ENCODE measurements at regions not wholly inside any gene's neighbourhood (a gene's known extent, or its start where the extent isn't known, plus 50 kb on each side); places are given as distances from the start of the nearest gene placed in this dataset.

DNA sequence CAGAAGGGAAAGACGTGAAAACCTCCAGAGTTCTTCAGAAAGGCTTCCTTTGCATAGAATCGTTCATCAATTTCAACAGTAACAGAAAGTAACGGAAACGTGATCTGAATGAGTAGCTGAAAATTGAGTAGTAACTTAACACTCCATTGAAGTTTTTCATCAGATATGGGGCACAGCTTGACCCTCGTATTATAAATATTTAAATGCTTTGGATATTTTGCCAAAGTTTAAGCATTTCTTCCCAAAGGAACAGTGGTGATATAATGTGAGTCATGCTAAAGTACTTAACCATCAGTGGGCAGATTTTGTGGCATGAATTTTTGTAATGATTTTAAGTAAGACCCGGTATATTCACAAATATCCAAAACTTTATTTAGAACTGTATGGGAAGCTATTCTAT, 67.4 kb upstream of the ADAMTS19 start:
- H3K4me3 ChIP-seq (ENCODE audit: low read depth, low read length) = no peak overlapping the region
- no peak for DNase-seq (ENCODE audit: low read depth)

DNA sequence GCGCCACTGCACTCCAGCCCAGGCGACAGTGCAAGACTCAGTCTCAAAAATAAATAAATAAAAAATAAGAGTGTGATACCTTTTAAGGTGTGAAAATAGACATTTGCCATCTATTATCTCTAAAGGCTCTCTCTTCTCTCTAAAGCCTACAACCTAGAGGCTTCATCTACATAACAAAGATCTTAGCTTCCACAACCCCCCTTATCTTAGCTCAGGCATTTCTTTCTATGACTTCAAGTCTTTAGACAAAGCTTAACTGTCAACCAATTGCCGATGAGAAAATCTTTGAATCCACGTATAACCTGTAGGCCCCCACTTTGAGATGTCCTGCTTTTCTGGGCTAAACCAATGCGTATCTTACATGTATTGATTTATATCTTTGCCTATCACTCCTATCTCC, 64.9 kb upstream of the ADAMTS19 start:
- no peak for DNase-seq (ENCODE audit: low read depth)
- no peak overlapping the region for H3K4me3 ChIP-seq (ENCODE audit: low read depth, low read length)

DNA sequence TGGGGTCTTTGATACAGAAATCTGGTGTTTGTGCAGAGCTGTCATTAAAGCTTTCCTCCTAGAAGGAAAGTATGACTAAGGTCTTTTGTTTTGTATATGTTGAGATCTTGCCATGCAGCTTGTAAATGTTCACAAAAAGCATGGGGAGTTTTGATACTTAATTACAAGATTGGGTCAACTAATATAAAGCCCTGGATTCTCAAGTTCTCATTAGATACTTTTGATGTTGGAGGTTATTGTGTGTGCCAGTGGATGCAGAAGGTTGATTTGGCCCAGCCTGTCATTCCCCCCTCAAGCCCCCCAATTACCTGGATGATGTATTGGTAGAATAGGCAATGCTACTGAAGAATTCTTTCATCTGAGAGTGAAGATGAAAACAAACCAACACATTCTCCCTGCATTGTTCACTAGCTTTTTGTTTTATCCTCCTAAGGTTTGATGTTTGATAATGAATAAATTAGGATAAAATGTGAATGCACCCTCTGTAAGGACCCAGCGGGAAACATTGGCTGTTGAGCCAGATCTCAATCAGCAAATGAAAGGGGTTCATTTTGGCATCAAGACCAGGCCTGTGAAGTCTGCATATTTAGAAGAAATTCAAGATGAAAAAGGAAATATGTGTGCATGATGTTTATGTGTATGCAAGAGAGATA, 61.9 kb upstream of the ADAMTS19 start:
- H3K4me3 ChIP-seq (ENCODE audit: low read depth, low read length) = no peak overlapping the region

GRCh38 chr5:129399069-129399468, 61.0 kb upstream of the ADAMTS19 start:
- DNase-seq (ENCODE audit: low read depth) = no peak
- H3K4me3 ChIP-seq (ENCODE audit: low read depth, low read length) = no peak overlapping the region

More for the DNA sequence above, 61.9 kb upstream of the ADAMTS19 start:
- no peak for DNase-seq (ENCODE audit: low read depth)

GRCh38 chr5:129400395-129400983, 59.6 kb upstream of the ADAMTS19 start:
- no peak for DNase-seq (ENCODE audit: low read depth)
- no peak overlapping the region for H3K4me3 ChIP-seq (ENCODE audit: low read depth, low read length)

- DNase-seq (ENCODE audit: low read depth) = no peak
- no peak overlapping the region for H3K4me3 ChIP-seq (ENCODE audit: low read depth, low read length)
Measured at GRCh38 chr5:129405222-129405621, 54.9 kb upstream of the ADAMTS19 start.

- H3K4me3 ChIP-seq (ENCODE audit: low read depth, low read length) = no peak overlapping the region
- no peak for DNase-seq (ENCODE audit: low read depth)
Measured at GRCh38 chr5:129406440-129406839, 53.7 kb upstream of the ADAMTS19 start.

All from skeletal muscle cell (primary cell).